PC-3 (cell line): ENCODE measurements at regions not wholly inside any gene's neighbourhood (a gene's known extent, or its start where the extent isn't known, plus 50 kb on each side); places are given as distances from the start of the nearest gene placed in this dataset.

Source experiments
- CTCF ChIP-seq: fragments of 300-600 bp; sonication (generic); conservative IDR thresholded peaks from 2 replicates; pipeline ENCODE4 v1.5.1; 2017; ENCODE audit warnings: antibody characterized with exemption, low read depth, mild to moderate bottlenecking, low read length
- EZH2 ChIP-seq: fragments of 300-600 bp; sonication (generic); IDR thresholded peaks from one replicate; pipeline ENCODE4 v1.6.1; 2017; ENCODE audit warnings: antibody characterized with exemption, mild to moderate bottlenecking, low read length; ENCODE audit not compliant: unreplicated experiment

DNA sequence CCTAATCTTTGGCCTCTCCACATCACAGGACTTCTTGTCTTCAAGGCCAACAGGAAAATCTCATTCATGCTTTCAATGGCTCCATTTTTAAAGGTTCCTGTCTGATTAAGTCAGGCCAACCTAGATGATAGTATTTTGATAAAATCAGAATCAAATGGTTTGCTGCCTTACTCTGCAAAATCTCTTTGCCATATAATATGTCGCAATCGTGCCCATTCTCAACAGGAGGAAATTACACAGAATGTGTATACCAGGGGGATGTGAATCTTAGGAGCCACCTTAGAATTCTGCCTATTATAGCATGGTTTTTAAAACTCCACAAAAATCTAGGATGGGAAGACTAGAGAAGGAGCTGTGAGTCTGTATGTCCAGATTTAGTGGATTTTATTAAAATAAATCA lies 612.9 kb upstream of the MAN1A1 start:
- TF ChIP-seq CTCF (no peak), EZH2 (no peak)
